Astrocyte (in vitro differentiated cells and primary cell): ENCODE measurements at regions not wholly inside any gene's neighbourhood (a gene's known extent, or its start where the extent isn't known, plus 50 kb on each side); places are given as distances from the start of the nearest gene placed in this dataset.

Experiments used
- CTCF ChIP-seq: IDR thresholded peaks from 2 replicates; pipeline ENCODE4 v1.5.1; 2011; ENCODE audit warnings: low read depth, mild to moderate bottlenecking, inconsistent platforms, low read length, moderate library complexity; ENCODE audit not compliant: insufficient read depth
- EZH2 ChIP-seq: IDR thresholded peaks from 2 replicates; pipeline ENCODE4 v1.6.1; 2012; ENCODE audit warnings: mild to moderate bottlenecking, low read length, inconsistent platforms; ENCODE audit not compliant: insufficient read depth

- TF ChIP-seq EZH2 = no peak
- no peak for TF ChIP-seq CTCF
Observed at GRCh38 chr13:88436974-88437373, 765.8 kb downstream of the SLITRK5 start.
